ENCODE measurements at regions not wholly inside any gene's neighbourhood (a gene's known extent, or its start where the extent isn't known, plus 50 kb on each side); places are given as distances from the start of the nearest gene placed in this dataset.

- Histone ChIP-seq H3K27me3 (ENCODE audit: control insufficient read depth, extremely low read depth, insufficient read depth, low read length) (no peaks in the 10 kb centered on the region), H3K4me3 (ENCODE audit: control insufficient read depth in 2 of 3, extremely low read depth in 1 of 3, insufficient read depth in 2 of 3, low read depth in 1 of 3, low read length in 3 of 3) (no peak overlapping the region), H4K20me1 (ENCODE audit: control insufficient read depth, extremely low read depth, insufficient read depth, low read length) (no peaks in the 10 kb centered on the region), H3K79me2 (ENCODE audit: control insufficient read depth, insufficient read depth, low read length) (no peaks in the 10 kb centered on the region), H3K9me3 (ENCODE audit: control insufficient read depth, low read depth, low read length) (no peaks in the 10 kb centered on the region), H3K36me3 (ENCODE audit: control insufficient read depth in 2 of 2, extremely low read depth in 1 of 2, insufficient read depth in 2 of 2, low read length in 2 of 2) (no peaks in the 10 kb centered on the region), H3K9me1 (ENCODE audit: control insufficient read depth, extremely low read depth, insufficient read depth, low read length) (no peaks in the 10 kb centered on the region), H3K27ac (ENCODE audit: control insufficient read depth, insufficient read depth, low read length) (no peak overlapping the region), H3K4me2 (ENCODE audit: control insufficient read depth, extremely low read depth, insufficient read depth, low read depth, low read length) (no peak overlapping the region), H2AFZ (ENCODE audit: control insufficient read depth, low read length) (no peak overlapping the region), H3K9ac (ENCODE audit: control insufficient read depth, extremely low read depth, insufficient read depth, low read length) (no peak overlapping the region), H3K4me1 (ENCODE audit: control insufficient read depth, extremely low read depth, insufficient read depth, low read length) (peaks cover 6% of the 10 kb centered on the region)
- FAIRE-seq, result no peak
- dilution Hi-C loops (cut with MboI; ENCODE audit: extremely low pct_ligation_motif_present, low sequenced_read_pairs), result no loop called here
- TF ChIP-seq CTCF (optimal IDR thresholded peaks at IDR 0.05 in 1 of 3, IDR thresholded peaks at IDR 0.05 in 1 of 3, conservative IDR thresholded peaks at IDR 0.05 in 1 of 3; ENCODE audit: extremely low read depth in 1 of 3, insufficient read depth in 2 of 3, low read length in 3 of 3) (no peak), EZH2 (IDR thresholded peaks at IDR 0.05; ENCODE audit: low read length) (no peak)
- DNase-seq (ENCODE audit: low read depth, low spot score), result no peak
Measured at GRCh38 chr1:68373173-68373572, 76.6 kb downstream of the RPE65 start.

GRCh38 chr1:68372487-68372886, 77.3 kb downstream of the RPE65 start:
- no peaks in the 10 kb centered on the region for H3K9me3 ChIP-seq (ENCODE audit: control insufficient read depth, low read depth, low read length)
- H3K27ac ChIP-seq (ENCODE audit: control insufficient read depth, insufficient read depth, low read length), result no peak overlapping the region
- no peaks in the 10 kb centered on the region for H3K9me1 ChIP-seq (ENCODE audit: control insufficient read depth, extremely low read depth, insufficient read depth, low read length)
- DNase-seq (ENCODE audit: low read depth, low spot score) (no peak), FAIRE-seq (no peak)
- no peak overlapping the region for H2AFZ ChIP-seq (ENCODE audit: control insufficient read depth, low read length)
- H3K36me3 ChIP-seq (ENCODE audit: control insufficient read depth in 2 of 2, extremely low read depth in 1 of 2, insufficient read depth in 2 of 2, low read length in 2 of 2), result no peaks in the 10 kb centered on the region
- H3K79me2 ChIP-seq (ENCODE audit: control insufficient read depth, insufficient read depth, low read length), result no peaks in the 10 kb centered on the region
- H3K9ac ChIP-seq (ENCODE audit: control insufficient read depth, extremely low read depth, insufficient read depth, low read length), result no peak overlapping the region
- H3K4me3 ChIP-seq (ENCODE audit: control insufficient read depth in 2 of 3, extremely low read depth in 1 of 3, insufficient read depth in 2 of 3, low read depth in 1 of 3, low read length in 3 of 3), result no peak overlapping the region
- H4K20me1 ChIP-seq (ENCODE audit: control insufficient read depth, extremely low read depth, insufficient read depth, low read length), result no peaks in the 10 kb centered on the region
- no peak overlapping the region for H3K4me2 ChIP-seq (ENCODE audit: control insufficient read depth, extremely low read depth, insufficient read depth, low read depth, low read length)
- TF ChIP-seq CTCF (optimal IDR thresholded peaks at IDR 0.05 in 1 of 3, IDR thresholded peaks at IDR 0.05 in 1 of 3, conservative IDR thresholded peaks at IDR 0.05 in 1 of 3; ENCODE audit: extremely low read depth in 1 of 3, insufficient read depth in 2 of 3, low read length in 3 of 3), result no peak
- TF ChIP-seq EZH2 (IDR thresholded peaks at IDR 0.05; ENCODE audit: low read length), result no peak
- dilution Hi-C loops (cut with MboI; ENCODE audit: extremely low pct_ligation_motif_present, low sequenced_read_pairs), result no loop called here
- no peaks in the 10 kb centered on the region for H3K4me1 ChIP-seq (ENCODE audit: control insufficient read depth, extremely low read depth, insufficient read depth, low read length)
- H3K27me3 ChIP-seq (ENCODE audit: control insufficient read depth, extremely low read depth, insufficient read depth, low read length), result no peaks in the 10 kb centered on the region
